ENCODE measurements at regions not wholly inside any gene's neighbourhood (a gene's known extent, or its start where the extent isn't known, plus 50 kb on each side); places are given as distances from the start of the nearest gene placed in this dataset.
"Not testable (repeated sequence)": the region's sequence is repeated elsewhere in the genome, so short reads cannot be mapped to it uniquely, and the experiment has no call there.

- DNase-seq: no peak
Observed at GRCh38 chr1:172931340-172931739, 119.4 kb downstream of the TNFSF18 start.

GRCh38 chr1:172931761-172932160 lies 119.0 kb downstream of the TNFSF18 start:
- DNase-seq: no peak

GRCh38 chr1:172932981-172933380 lies 117.8 kb downstream of the TNFSF18 start:
- DNase-seq: no peak

GRCh38 chr1:172934417-172934762 lies 116.4 kb downstream of the TNFSF18 start:
- no peak for DNase-seq

- DNase-seq: no peak
Observed at GRCh38 chr1:172935062-172935592, 115.6 kb downstream of the TNFSF18 start.

- DNase-seq: no peak
Observed at GRCh38 chr1:172936088-172936645, 114.6 kb downstream of the TNFSF18 start.

GRCh38 chr1:172938681-172939080 lies 112.1 kb downstream of the TNFSF18 start:
- DNase-seq: no peak

- DNase-seq: no peak
Observed at GRCh38 chr1:172939475-172939874, 111.3 kb downstream of the TNFSF18 start.

- no peak for DNase-seq
Observed at GRCh38 chr1:172940174-172940855, 110.4 kb downstream of the TNFSF18 start.

- DNase-seq: no peak
Observed at GRCh38 chr1:172941471-172941870, 109.3 kb downstream of the TNFSF18 start.

GRCh38 chr1:172941945-172942344 lies 108.8 kb downstream of the TNFSF18 start:
- no peak for DNase-seq

- not testable (repeated sequence) for DNase-seq
Observed at GRCh38 chr1:172943138-172943537, 107.6 kb downstream of the TNFSF18 start.

GRCh38 chr1:172944931-172945330 lies 105.8 kb downstream of the TNFSF18 start:
- DNase-seq: no peak

- no peak for DNase-seq
Observed at GRCh38 chr1:172946814-172947507, 103.8 kb downstream of the TNFSF18 start.

GRCh38 chr1:172948457-172948856 lies 102.3 kb downstream of the TNFSF18 start:
- DNase-seq: no peak

GRCh38 chr1:172949096-172949495 lies 101.6 kb downstream of the TNFSF18 start:
- no peak for DNase-seq

- no peak for DNase-seq
Observed at GRCh38 chr1:172950528-172950927, 100.2 kb downstream of the TNFSF18 start.

- DNase-seq: no peak
Observed at GRCh38 chr1:172951730-172952365, 98.9 kb downstream of the TNFSF18 start.

- no peak for DNase-seq
Observed at GRCh38 chr1:172952516-172952915, 98.2 kb downstream of the TNFSF18 start.

GRCh38 chr1:172954476-172955150 lies 96.1 kb downstream of the TNFSF18 start:
- DNase-seq: no peak

- DNase-seq: no peak
Observed at GRCh38 chr1:172955161-172955815, 95.5 kb downstream of the TNFSF18 start.

- DNase-seq: no peak
Observed at GRCh38 chr1:172956871-172957270, 93.9 kb downstream of the TNFSF18 start.
